Ovary (tissue), 7 donors: ENCODE measurements at regions not wholly inside any gene's neighbourhood (a gene's known extent, or its start where the extent isn't known, plus 50 kb on each side); places are given as distances from the start of the nearest gene placed in this dataset.

ENCODE experiments used
- DNase-seq, 5 donors: peaks; one replicate each; pipeline ENCODE4 v3.0.0-alpha.2; 2019 to 2020
- H3K27ac ChIP-seq, 2 donors: fragments of 200-600 bp; one replicate each; pipeline versions ENCODE4 v1.5.1 to v1.8.0; 2019 to 2022
- H3K27me3 ChIP-seq: fragments of 200-600 bp; one replicate; pipeline ENCODE4 v1.8.0; 2022
- H3K36me3 ChIP-seq: fragments of 200-600 bp; sonication (generic); one replicate; pipeline ENCODE4 v1.5.1; 2019
- H3K4me1 ChIP-seq: one replicate; pipeline ENCODE4 v1.8.1; 2013; ENCODE audit warnings: mild to moderate bottlenecking, moderate library complexity; ENCODE audit not compliant: insufficient read depth
- H3K4me3 ChIP-seq: fragments of 200-600 bp; sonication (generic); one replicate; pipeline ENCODE4 v1.5.1; 2017
- H3K9me3 ChIP-seq, 2 donors: fragments of 200-600 bp in 1 of 2; sonication (generic) in 1 of 2; one replicate each; pipeline versions ENCODE4 v1.5.1 to v1.8.1; 2013 to 2019; ENCODE audit warnings: mild to moderate bottlenecking in 1 of 2, moderate library complexity in 1 of 2
- CTCF ChIP-seq, 3 donors: fragments of 450-650 bp in 2 of 3; fragments of 200-600 bp in 1 of 3; IDR thresholded peaks; one replicate each; pipeline versions ENCODE4 v1.5.1 to v1.8.0; 2016 to 2022; ENCODE audit warnings: antibody characterized with exemption in 3 of 3, mild to moderate bottlenecking in 1 of 3
- EP300 ChIP-seq: sonication (generic); formaldehyde crosslinking; IDR thresholded peaks from one replicate; pipeline ENCODE4 v1.6.1; 2017; ENCODE audit warnings: antibody characterized with exemption
- POLR2A ChIP-seq: fragments of 450-650 bp; IDR thresholded peaks from one replicate; pipeline ENCODE4 v1.6.1; 2017; ENCODE audit warnings: antibody characterized with exemption, mild to moderate bottlenecking, moderate library complexity
- WGBS, 3 donors: extraction: QIAGEN DNeasy Blood & Tissue Kit in 1 of 3; methylation state at CpG; one replicate each; pipeline versions ENCODE4 v1.1.5 to v1.1.7; 2013 to 2017; 5-methylcytosine and 5-hydroxymethylcytosine counted together
- intact Hi-C, 4 donors: fragments of 100-400 bp; cut with DNase I; formaldehyde crosslinking; loops; one replicate each; pipeline versions ENCODE4 v1.11.0 to v1.15.1; 2022 to 2023
- donor health status: DM: no; HTN: no; CAD: no; lungs with moderate emphysema.
- donor health status: DM: no; HTN: no; CAD: no.
- donor health status: Bipolar disorder and iron deficiency.
- donor health status: DM: no; HTN: no; CAD: no.
- donor health status: DM: yes; HTN: yes; CAD: no.

DNA sequence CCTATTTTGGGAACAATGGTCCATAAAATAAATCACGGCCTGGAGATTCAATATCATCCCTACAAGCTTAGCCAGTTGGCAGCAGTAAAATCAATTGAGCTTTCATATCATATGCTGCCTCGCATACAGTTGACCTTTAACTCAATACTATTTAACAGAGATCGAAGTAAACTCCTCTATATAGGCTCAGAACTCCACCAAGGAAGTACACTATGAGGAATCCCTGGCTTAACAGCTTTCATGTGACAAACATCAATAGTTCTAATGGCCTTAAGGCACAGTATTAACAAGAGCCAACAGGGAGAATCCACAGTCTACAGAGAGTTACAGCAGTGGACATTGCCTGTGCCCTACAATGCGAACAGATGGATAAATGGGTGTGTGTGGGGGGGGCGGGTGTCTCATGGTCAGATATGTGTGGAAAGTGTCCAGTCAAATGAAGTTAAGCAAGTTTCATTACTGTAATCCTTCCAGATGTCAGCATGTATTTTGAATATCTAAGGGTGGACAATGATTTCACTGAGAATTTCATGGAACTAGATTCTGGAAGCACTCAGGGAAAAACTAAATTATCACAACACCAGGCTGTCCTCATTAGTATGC is 98.2 kb upstream of the FAM9B start:
- intact Hi-C loops, result no loop called here
- WGBS, 3 donors, result 71 to 76% (median 74%) methylated on average over 5 of the region's 5 CpGs
- Histone ChIP-seq H3K4me1 (no peaks in the 10 kb centered on the region), H3K27ac (no peak overlapping the region), H3K9me3 (no peaks in the 10 kb centered on the region), H3K4me3 (no peak overlapping the region), H3K27me3 (no peaks in the 10 kb centered on the region), H3K36me3 (no peaks in the 10 kb centered on the region)
- no peak for TF ChIP-seq EP300
- no peak for TF ChIP-seq POLR2A
- TF ChIP-seq CTCF (IDR thresholded peaks at IDR 0.05), result no peak
- DNase-seq, result no peak

DNA sequence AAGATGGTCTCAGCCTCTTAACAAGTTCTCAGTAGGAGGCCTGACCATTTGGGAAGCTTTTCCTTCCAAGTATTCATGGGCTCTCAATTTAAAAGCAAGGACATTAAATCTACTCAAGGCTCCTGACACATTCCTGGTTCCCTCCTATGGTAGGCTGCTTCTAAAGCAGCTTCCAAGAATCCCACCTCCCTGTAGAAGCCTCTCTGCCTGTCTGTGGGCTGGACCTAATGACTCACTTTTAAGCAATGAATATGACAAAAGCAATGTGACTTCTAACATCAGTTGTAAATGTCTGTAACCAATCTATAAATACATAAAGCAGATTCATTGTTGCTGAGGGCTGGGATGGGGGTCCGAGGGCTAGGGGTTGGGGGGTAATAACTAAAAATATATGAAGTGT is 99.5 kb upstream of the FAM9B start:
- Histone ChIP-seq H3K4me3 (no peak overlapping the region), H3K27ac (no peak overlapping the region), H3K9me3 (no peaks in the 10 kb centered on the region), H3K27me3 (no peaks in the 10 kb centered on the region), H3K4me1 (no peaks in the 10 kb centered on the region), H3K36me3 (no peaks in the 10 kb centered on the region)
- 52 to 58% (median 54%) methylated on average over 1 of the region's 1 CpG for WGBS, 3 donors
- intact Hi-C loops, result no loop called here
- TF ChIP-seq POLR2A (no peak), EP300 (no peak), CTCF (IDR thresholded peaks at IDR 0.05) (no peak)
- no peak for DNase-seq

DNA sequence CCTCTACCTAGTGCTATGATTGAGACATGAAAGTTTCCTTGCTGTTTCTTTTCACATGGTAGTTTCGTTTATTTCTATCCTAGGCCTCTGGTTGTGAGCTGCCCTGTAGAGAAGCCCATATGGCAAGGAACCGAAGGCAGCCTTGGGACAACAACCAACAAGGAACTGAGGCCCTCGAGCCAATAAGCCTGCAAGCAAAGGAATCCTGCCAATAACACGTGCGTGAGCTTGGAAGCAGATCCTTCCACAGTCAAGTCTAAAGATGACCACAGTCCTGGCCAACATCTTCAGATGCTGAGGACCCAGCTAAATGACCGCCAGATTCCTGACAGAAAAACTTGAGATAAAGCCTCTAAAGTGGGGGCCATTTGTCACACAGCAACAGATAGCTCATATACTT is 100.4 kb upstream of the FAM9B start:
- Histone ChIP-seq H3K4me1 (no peaks in the 10 kb centered on the region), H3K4me3 (no peak overlapping the region), H3K27ac (no peak overlapping the region), H3K27me3 (no peaks in the 10 kb centered on the region), H3K36me3 (no peaks in the 10 kb centered on the region), H3K9me3 (no peaks in the 10 kb centered on the region)
- WGBS, 3 donors, result 65 to 77% (median 68%) methylated on average over 6 of the region's 6 CpGs
- TF ChIP-seq POLR2A (no peak), CTCF (IDR thresholded peaks at IDR 0.05) (no peak), EP300 (no peak)
- intact Hi-C loops, result no loop called here
- DNase-seq, result no peak

DNA sequence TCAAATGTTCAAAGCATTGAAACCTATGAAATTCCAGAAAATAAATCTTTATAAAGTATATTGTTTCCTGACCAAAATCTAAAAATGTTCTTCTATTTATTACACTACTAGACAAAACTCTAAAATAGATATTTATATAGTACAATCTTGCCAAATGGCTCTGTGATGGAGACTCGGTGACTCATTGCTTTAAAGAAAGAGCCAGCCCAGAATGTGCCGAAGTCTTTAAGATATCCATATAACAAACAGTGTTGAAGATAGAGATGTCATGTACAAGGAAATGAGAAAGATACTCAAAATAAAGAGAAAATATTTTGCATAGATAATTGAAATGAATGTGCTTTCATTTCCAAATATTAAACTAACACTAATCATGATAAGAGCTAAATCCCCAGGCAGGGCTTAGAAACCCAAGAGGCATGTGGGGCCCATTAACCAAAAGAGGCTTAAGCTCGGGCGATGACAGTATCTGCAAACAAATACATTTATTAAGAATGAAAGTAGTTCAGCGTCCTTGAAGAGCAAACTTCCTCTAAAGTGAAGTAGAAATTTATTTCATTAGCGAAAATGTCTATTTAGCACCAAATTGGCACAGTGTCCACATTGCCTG is 102.1 kb upstream of the FAM9B start:
- no peak for DNase-seq
- WGBS, 3 donors, result 38 to 47% (median 45%) methylated on average over 6 of the region's 6 CpGs
- Histone ChIP-seq H3K27me3 (no peaks in the 10 kb centered on the region), H3K9me3 (no peaks in the 10 kb centered on the region), H3K27ac (no peak overlapping the region), H3K36me3 (no peaks in the 10 kb centered on the region), H3K4me1 (no peaks in the 10 kb centered on the region), H3K4me3 (no peak overlapping the region)
- TF ChIP-seq CTCF (IDR thresholded peaks at IDR 0.05) (no peak), EP300 (no peak), POLR2A (no peak)
- intact Hi-C loops, result no loop called here
